Adrenal gland (tissue), 5 donors: ENCODE measurements at regions not wholly inside any gene's neighbourhood (a gene's known extent, or its start where the extent isn't known, plus 50 kb on each side); places are given as distances from the start of the nearest gene placed in this dataset.

Source experiments
- CTCF ChIP-seq, 6 experiments: fragments of 450-650 bp in 4 of 6; fragments of 200-600 bp in 2 of 6; sonication (generic) in 1 of 6; IDR thresholded peaks; 1 replicate in 5 of 6; 2 replicates in 1 of 6; pipeline versions ENCODE4 v1.5.1 to v1.8.0; 2016 to 2021; ENCODE audit warnings: antibody characterized with exemption in 6 of 6, mild to moderate bottlenecking in 2 of 6, moderate library complexity in 1 of 6
- POLR2A ChIP-seq, 2 donors: fragments of 450-650 bp; IDR thresholded peaks; one replicate each; pipeline ENCODE4 v1.6.1; 2017; ENCODE audit warnings: antibody characterized with exemption in 2 of 2, mild to moderate bottlenecking in 2 of 2, moderate library complexity in 1 of 2
- donor health status: DM: no; HTN: no; CAD: no.

DNA sequence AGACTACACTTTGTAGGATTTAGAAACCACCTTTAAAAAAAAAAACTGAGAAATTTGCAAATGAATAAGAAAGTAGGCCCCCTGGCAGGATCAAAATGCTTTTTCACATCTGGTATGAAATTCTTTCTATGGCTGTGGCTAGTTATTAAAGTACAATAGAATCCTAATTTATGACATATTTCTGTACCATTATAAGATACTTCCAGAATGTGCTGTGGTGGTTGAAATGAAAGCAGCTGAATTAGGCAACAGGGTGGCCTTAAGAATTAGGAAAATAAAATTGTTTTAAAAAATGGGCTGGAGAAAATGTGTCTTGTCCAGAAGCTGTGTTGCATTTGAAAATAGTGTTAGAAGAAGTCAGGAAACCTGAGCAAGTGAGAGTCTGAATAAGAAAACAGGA is 85.9 kb upstream of the PDE3A start:
- TF ChIP-seq POLR2A (IDR thresholded peaks at IDR 0.05), result no peak
- no peak for TF ChIP-seq CTCF (IDR thresholded peaks at IDR 0.05)
